Activated CD8-positive, alpha-beta memory T cell treated with anti-CD3 and anti-CD28 coated beads, Interleukin-2, amount 10 ng/mL, durations not matched to agents 7 days and 5 days (primary cell): ENCODE measurements at regions not wholly inside any gene's neighbourhood (a gene's known extent, or its start where the extent isn't known, plus 50 kb on each side); places are given as distances from the start of the nearest gene placed in this dataset.

ENCODE experiments used
- ATAC-seq: fragments of 150-1000 bp; cut with Tn5 transposase; one replicate; pipeline ENCODE4 v1.10.0; 2021; ENCODE audit warnings: moderate library complexity
- CTCF ChIA-PET: fragments of 350-600 bp; sonication (Branson Sonifier 250); formaldehyde crosslinking; loops from one replicate; lab custom pipeline; 2021; ENCODE audit warnings: antibody characterized with exemption; lab: Charles Lee
- DNase-seq: peaks from one replicate; pipeline ENCODE4 v3.0.0-alpha.2; 2020
- H3K27ac Mint-ChIP-seq: one replicate; pipeline ENCODE4 v1.8.0; 2021; ENCODE audit warnings: mild to moderate bottlenecking, mixed read lengths
- H3K27me3 Mint-ChIP-seq: one replicate; pipeline ENCODE4 v1.8.0; 2021; ENCODE audit warnings: mixed read lengths
- H3K36me3 Mint-ChIP-seq: one replicate; pipeline ENCODE4 v1.8.0; 2021; ENCODE audit warnings: mild to moderate bottlenecking, mixed read lengths
- H3K4me1 Mint-ChIP-seq: one replicate; pipeline ENCODE4 v1.8.0; 2021; ENCODE audit warnings: mixed read lengths
- H3K4me3 Mint-ChIP-seq: one replicate; pipeline ENCODE4 v1.8.0; 2021; ENCODE audit warnings: mild to moderate bottlenecking, moderate library complexity, mixed read lengths
- H3K9me3 Mint-ChIP-seq: one replicate; pipeline ENCODE4 v1.8.0; 2022; ENCODE audit warnings: low read depth, mixed read lengths

DNA sequence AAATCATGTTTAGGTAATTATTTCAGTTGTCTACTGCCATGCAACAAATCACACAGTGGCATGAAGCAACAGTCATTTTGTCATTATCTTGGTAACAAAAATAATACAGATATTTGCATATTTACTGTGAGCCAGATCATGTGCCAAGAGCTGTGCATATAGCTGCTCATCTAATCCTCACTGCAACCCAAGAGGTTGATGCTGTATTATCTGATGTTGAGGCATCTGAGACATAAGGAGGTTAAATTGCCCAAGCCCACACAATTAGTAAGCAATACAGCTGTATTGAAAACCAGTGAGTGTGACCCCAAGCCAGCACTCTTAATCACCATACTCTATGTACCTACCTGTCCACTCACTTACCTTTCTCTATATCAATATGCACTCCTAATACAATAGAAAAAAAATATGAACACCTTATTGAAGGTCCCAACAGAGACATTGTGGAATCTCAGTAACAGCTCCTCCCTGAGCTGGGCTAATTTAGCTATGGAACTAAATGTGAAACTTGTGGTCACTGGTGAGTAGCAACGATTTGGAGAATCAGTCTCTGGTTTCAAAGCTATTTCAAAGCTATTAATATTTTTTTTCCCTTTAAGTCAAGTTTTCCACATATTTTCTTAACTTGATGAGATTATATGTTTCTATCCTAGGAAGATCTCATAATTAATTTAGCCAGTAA lies 185.2 kb downstream of the KLF12 start:
- CTCF ChIA-PET = no interaction called here
- Mint-ChIP-seq H3K27me3 (no peaks in the 10 kb centered on the region), H3K36me3 (peaks cover 7% of the 10 kb centered on the region)

DNA sequence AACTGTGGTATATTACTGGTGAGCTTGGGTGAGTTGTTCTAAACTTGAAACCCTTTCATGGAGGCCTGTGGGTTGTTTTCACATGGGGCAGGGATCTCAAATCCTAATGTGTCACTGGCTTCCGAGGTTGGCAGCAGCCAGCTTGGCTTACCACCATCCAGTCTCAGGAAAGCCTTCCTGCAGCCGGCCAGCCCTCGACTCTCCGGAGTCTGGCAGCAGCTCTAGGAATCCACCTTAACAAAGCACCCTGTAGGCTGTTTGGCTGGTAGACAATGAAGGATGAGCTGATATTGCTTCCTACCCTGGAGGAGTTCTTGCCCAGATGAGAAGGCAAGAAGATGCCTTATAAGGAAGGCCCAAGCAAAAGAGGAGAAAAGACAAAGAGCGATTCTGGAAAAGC lies 188.3 kb downstream of the KLF12 start:
- Mint-ChIP-seq H3K9me3 (no peaks in the 10 kb centered on the region), H3K27ac (no peak overlapping the region), H3K4me1 (peaks cover 40% of the 10 kb centered on the region), H3K27me3 (no peaks in the 10 kb centered on the region), H3K36me3 (peaks cover 23% of the 10 kb centered on the region), H3K4me3 (no peak overlapping the region)
- DNase-seq (no peak), ATAC-seq (no peak)
- CTCF ChIA-PET = interaction anchor here (0.8 to 1.0 kb wide), 2 partner anchors 17 to 341 kb away, joined by 3 read pairs; no protein-coding TSS in a partner anchor

More for the DNA sequence above, 185.2 kb downstream of the KLF12 start:
- no peaks in the 10 kb centered on the region for H3K9me3 Mint-ChIP-seq
- H3K4me1 Mint-ChIP-seq = peaks cover 31% of the 10 kb centered on the region
- H3K27ac Mint-ChIP-seq = no peak overlapping the region
- no peak for DNase-seq
- no peak overlapping the region for H3K4me3 Mint-ChIP-seq
- peak; percentile 27 for ATAC-seq

DNA sequence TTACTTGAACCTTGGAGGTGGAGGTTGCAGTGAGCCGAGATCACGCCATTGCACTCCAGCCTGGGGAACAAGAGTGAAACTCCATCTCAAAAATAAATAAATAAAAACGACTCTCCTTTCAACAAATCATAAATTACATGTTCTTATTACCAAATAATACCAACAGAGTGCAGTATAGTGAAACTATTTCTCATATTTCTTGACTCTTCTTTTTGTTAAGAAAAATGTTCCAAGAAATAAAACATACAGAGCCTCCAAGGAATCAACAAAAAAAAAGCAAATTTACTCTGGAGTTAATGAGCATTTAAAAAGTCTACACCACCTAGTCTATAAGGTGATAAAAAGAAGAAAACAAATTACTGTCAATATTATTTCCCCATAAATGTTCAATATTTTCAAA lies 188.8 kb downstream of the KLF12 start:
- CTCF ChIA-PET = no interaction called here
- Mint-ChIP-seq H3K27ac (no peak overlapping the region), H3K27me3 (no peaks in the 10 kb centered on the region), H3K36me3 (peaks cover 20% of the 10 kb centered on the region), H3K9me3 (no peaks in the 10 kb centered on the region), H3K4me3 (no peak overlapping the region), H3K4me1 (peaks cover 40% of the 10 kb centered on the region)
- ATAC-seq (no peak), DNase-seq (no peak)

GRCh38 chr13:73943965-73944233 lies 190.3 kb downstream of the KLF12 start:
- no peak for ATAC-seq
- H3K4me1 Mint-ChIP-seq = peaks cover 42% of the 10 kb centered on the region
- peak overlapping the region; percentile 81 for H3K27ac Mint-ChIP-seq
- H3K4me3 Mint-ChIP-seq = no peak overlapping the region
- H3K27me3 Mint-ChIP-seq = no peaks in the 10 kb centered on the region
- CTCF ChIA-PET = no interaction called here
- DNase-seq = no peak
- peaks cover 19% of the 10 kb centered on the region for H3K36me3 Mint-ChIP-seq
- H3K9me3 Mint-ChIP-seq = no peaks in the 10 kb centered on the region

GRCh38 chr13:73943137-73943964 lies 190.9 kb downstream of the KLF12 start:
- H3K36me3 Mint-ChIP-seq = peaks cover 19% of the 10 kb centered on the region
- H3K27ac Mint-ChIP-seq = peak overlapping the region; percentile 81
- ATAC-seq = peak; percentile 98
- no peaks in the 10 kb centered on the region for H3K27me3 Mint-ChIP-seq
- H3K4me3 Mint-ChIP-seq = peak overlapping the region; percentile 23
- no peaks in the 10 kb centered on the region for H3K9me3 Mint-ChIP-seq
- no peak for DNase-seq
- H3K4me1 Mint-ChIP-seq = peaks cover 37% of the 10 kb centered on the region
- CTCF ChIA-PET = no interaction called here

- Mint-ChIP-seq H3K9me3 (no peaks in the 10 kb centered on the region), H3K4me1 (peaks cover 30% of the 10 kb centered on the region), H3K36me3 (peaks cover 16% of the 10 kb centered on the region), H3K4me3 (no peak overlapping the region), H3K27ac (no peak overlapping the region), H3K27me3 (no peaks in the 10 kb centered on the region)
- DNase-seq = no peak
- CTCF ChIA-PET = no interaction called here
- ATAC-seq = no peak
Observed at GRCh38 chr13:73941752-73942151, 192.5 kb downstream of the KLF12 start.

- H3K9me3 Mint-ChIP-seq = no peaks in the 10 kb centered on the region
- H3K27ac Mint-ChIP-seq = no peak overlapping the region
- H3K4me3 Mint-ChIP-seq = no peak overlapping the region
- DNase-seq (no peak), ATAC-seq (no peak)
- peaks cover 22% of the 10 kb centered on the region for H3K36me3 Mint-ChIP-seq
- H3K4me1 Mint-ChIP-seq = peaks cover 30% of the 10 kb centered on the region
- H3K27me3 Mint-ChIP-seq = no peaks in the 10 kb centered on the region
- CTCF ChIA-PET = interaction anchor here (1.0 to 1.4 kb wide), 2 partner anchors 123 to 347 kb away, joined by 4 to 5 read pairs; no protein-coding TSS in a partner anchor
Observed at GRCh38 chr13:73940098-73940497, 194.1 kb downstream of the KLF12 start.

DNA sequence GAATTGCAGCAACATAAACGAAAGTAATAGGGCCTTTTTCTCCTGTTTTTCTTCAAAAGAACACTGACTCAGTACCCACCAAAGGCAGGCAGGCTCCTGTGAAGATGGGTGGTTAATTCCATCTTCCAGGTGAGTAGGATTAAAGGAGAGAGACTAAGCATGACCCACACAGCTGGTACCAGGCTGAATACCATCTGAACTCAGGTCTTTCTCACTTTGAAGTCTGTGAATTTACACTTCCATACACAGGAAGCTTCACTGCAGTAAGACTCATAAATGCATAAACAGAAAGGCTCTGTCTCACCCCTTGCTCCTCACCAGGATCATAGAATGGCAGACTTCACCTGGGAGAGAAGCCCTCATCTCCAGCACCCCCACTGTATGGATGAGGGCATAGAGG lies 194.6 kb downstream of the KLF12 start:
- Mint-ChIP-seq H3K36me3 (peaks cover 22% of the 10 kb centered on the region), H3K9me3 (no peaks in the 10 kb centered on the region), H3K27me3 (no peaks in the 10 kb centered on the region), H3K4me3 (no peak overlapping the region), H3K4me1 (peaks cover 31% of the 10 kb centered on the region), H3K27ac (no peak overlapping the region)
- ATAC-seq (no peak), DNase-seq (no peak)
- CTCF ChIA-PET = interaction anchor here (1.0 to 1.4 kb wide), 2 partner anchors 123 to 347 kb away, joined by 4 to 5 read pairs; no protein-coding TSS in a partner anchor

GRCh38 chr13:73939071-73939380 lies 195.2 kb downstream of the KLF12 start:
- CTCF ChIA-PET = interaction anchor here (0.7 to 1.4 kb wide), 4 partner anchors 12 to 348 kb away, joined by 3 to 5 read pairs (median 4); no protein-coding TSS in a partner anchor
- Mint-ChIP-seq H3K9me3 (no peaks in the 10 kb centered on the region), H3K4me3 (no peak overlapping the region), H3K27me3 (no peaks in the 10 kb centered on the region), H3K27ac (no peak overlapping the region), H3K36me3 (peaks cover 22% of the 10 kb centered on the region), H3K4me1 (peaks cover 34% of the 10 kb centered on the region)
- no peak for DNase-seq
- ATAC-seq = no peak

DNA sequence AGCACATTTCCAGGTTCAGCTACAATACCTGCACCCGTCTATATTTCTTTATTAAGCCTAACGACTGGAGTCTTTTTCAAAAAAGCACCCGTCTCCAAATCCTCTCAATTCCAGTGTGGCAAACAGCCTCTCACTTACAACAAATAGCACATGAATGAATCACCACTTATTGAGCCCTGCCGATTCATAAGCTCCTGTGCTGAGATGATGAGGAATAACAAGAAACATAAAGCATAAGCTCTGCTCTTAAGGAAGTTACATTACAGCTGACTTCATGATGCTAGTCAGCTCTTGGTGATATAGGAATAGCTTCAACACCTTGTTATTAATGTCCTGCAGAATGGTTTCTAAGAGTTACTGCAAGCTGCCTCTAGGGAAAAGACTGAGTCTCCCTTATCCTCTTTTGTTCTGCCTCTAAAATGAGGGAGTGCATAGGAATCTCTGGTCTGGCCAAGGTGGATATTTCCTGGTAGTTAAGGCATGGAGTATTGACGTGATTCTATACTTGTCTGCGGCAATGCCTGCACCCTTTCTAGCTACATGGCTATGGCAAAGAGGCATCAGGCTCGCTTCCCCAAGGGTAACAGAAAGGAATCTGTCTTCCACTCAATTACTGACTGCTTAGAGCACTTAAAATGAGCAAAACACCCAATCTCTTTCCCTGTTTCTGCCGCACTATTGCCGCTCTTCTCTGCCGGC lies 195.7 kb downstream of the KLF12 start:
- no peak for ATAC-seq
- H3K27ac Mint-ChIP-seq = no peak overlapping the region
- no peak for DNase-seq
- CTCF ChIA-PET = interaction anchor here (0.7 to 1.4 kb wide), 3 partner anchors 12 to 348 kb away, joined by 3 to 5 read pairs (median 3); no protein-coding TSS in a partner anchor
- H3K4me3 Mint-ChIP-seq = no peak overlapping the region
- peaks cover 22% of the 10 kb centered on the region for H3K36me3 Mint-ChIP-seq
- H3K9me3 Mint-ChIP-seq = no peaks in the 10 kb centered on the region
- H3K27me3 Mint-ChIP-seq = no peaks in the 10 kb centered on the region
- H3K4me1 Mint-ChIP-seq = peaks cover 34% of the 10 kb centered on the region

DNA sequence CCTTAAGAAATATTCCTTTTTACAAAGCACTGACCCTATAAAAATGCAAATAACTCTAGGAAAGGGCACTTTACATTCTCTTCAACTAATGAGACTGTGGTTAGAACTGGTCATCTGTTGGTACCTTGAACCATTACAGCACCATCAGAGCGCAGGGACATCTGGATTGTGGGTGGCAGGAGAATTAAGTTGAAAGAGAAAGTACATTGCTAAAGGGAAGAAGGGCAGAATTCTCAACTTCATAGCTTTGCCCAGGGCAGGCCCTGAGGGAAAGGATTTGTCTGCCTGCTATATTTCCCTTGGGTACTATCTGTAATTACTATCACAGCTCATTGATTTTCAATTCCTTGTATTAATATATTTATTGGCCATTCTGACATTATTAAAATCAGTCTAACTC lies 196.8 kb downstream of the KLF12 start:
- no peak overlapping the region for H3K4me3 Mint-ChIP-seq
- peaks cover 30% of the 10 kb centered on the region for H3K4me1 Mint-ChIP-seq
- CTCF ChIA-PET = no interaction called here

GRCh38 chr13:73935991-73936390 lies 198.2 kb downstream of the KLF12 start:
- Mint-ChIP-seq H3K4me1 (peaks cover 33% of the 10 kb centered on the region), H3K4me3 (no peak overlapping the region), H3K27ac (no peak overlapping the region), H3K36me3 (peaks cover 6% of the 10 kb centered on the region), H3K9me3 (no peaks in the 10 kb centered on the region), H3K27me3 (no peaks in the 10 kb centered on the region)
- CTCF ChIA-PET = no interaction called here
- DNase-seq (no peak), ATAC-seq (no peak)

More for the DNA sequence above, 196.8 kb downstream of the KLF12 start:
- no peak overlapping the region for H3K27ac Mint-ChIP-seq
- DNase-seq (no peak), ATAC-seq (no peak)
- H3K9me3 Mint-ChIP-seq = no peaks in the 10 kb centered on the region
- no peaks in the 10 kb centered on the region for H3K27me3 Mint-ChIP-seq
- H3K36me3 Mint-ChIP-seq = peaks cover 16% of the 10 kb centered on the region

- Mint-ChIP-seq H3K4me1 (peaks cover 28% of the 10 kb centered on the region), H3K27ac (no peak overlapping the region), H3K9me3 (no peaks in the 10 kb centered on the region), H3K4me3 (no peak overlapping the region), H3K36me3 (peaks cover 5% of the 10 kb centered on the region), H3K27me3 (no peaks in the 10 kb centered on the region)
- CTCF ChIA-PET = no interaction called here
- no peak for DNase-seq
- ATAC-seq = no peak
Observed at GRCh38 chr13:73934771-73935170, 199.4 kb downstream of the KLF12 start.
